ENCODE measurements at regions not wholly inside any gene's neighbourhood (a gene's known extent, or its start where the extent isn't known, plus 50 kb on each side); places are given as distances from the start of the nearest gene placed in this dataset.

- TF ChIP-seq CTCF (IDR thresholded peaks at IDR 0.05) (no peak), EZH2 (IDR thresholded peaks at IDR 0.05; ENCODE audit: borderline replicate concordance, insufficient read depth, low read depth, low read length, poor library complexity, severe bottlenecking) (no peak)
These were observed 354.1 kb downstream of the SUCLA2 start for GRCh38 chr13:47647001-47647400.

Data from B cell (primary cell).